PC-9 (cell line): ENCODE measurements at regions not wholly inside any gene's neighbourhood (a gene's known extent, or its start where the extent isn't known, plus 50 kb on each side); places are given as distances from the start of the nearest gene placed in this dataset.

Experiments used
- BruUV-seq: library from RNA; stranded (reverse); fragments of 400-500 nt; replicated peaks from 2 replicates; lab custom pipeline; 2021; lab: Mats Ljungman, UMichigan
- CTCF ChIA-PET: fragments of 300-600 bp; sonication (Branson Sonifier 250); formaldehyde crosslinking; loops from one replicate; lab custom pipeline; 2022; ENCODE audit warnings: antibody characterized with exemption; lab: Charles Lee
- POLR2A ChIA-PET: fragments of 300-600 bp; sonication (Branson Sonifier 250); formaldehyde crosslinking; loops from one replicate; lab custom pipeline; 2022; ENCODE audit warnings: antibody characterized with exemption; ENCODE audit not compliant: unreplicated experiment; lab: Charles Lee
- DNase-seq, 2 experiments: peaks; one replicate each; pipeline versions ENCODE4 v3.0.0 to v3.0.0-alpha.2; 2015 to 2022; ENCODE audit warnings: mixed read lengths in 1 of 2
- H2AFZ ChIP-seq: fragments of 200-600 bp; sonication (generic); 2 replicates; pipeline ENCODE4 v1.8.1; 2017; ENCODE audit warnings: antibody characterized with exemption
- H3F3A ChIP-seq: fragments of 200-600 bp; sonication (generic); 2 replicates; pipeline ENCODE4 v1.8.1; 2017; ENCODE audit warnings: antibody characterized with exemption, mild to moderate bottlenecking, low read depth; ENCODE audit not compliant: insufficient read depth
- H3K27ac ChIP-seq: fragments of 200-600 bp; sonication (generic); 2 replicates; pipeline ENCODE4 v1.6.1; 2016; ENCODE audit warnings: mixed run types
- H3K27me3 ChIP-seq: fragments of 200-600 bp; sonication (generic); 2 replicates; pipeline ENCODE4 v1.6.1; 2016; ENCODE audit warnings: low read depth, mixed run types; ENCODE audit not compliant: insufficient read depth
- H3K36me3 ChIP-seq: fragments of 200-600 bp; sonication (generic); 2 replicates; pipeline ENCODE4 v1.6.1; 2016; ENCODE audit warnings: low read depth, mixed run types
- H3K4me1 ChIP-seq: fragments of 200-600 bp; sonication (generic); replicated peaks from 2 replicates; pipeline ENCODE4 v1.6.1; 2016; ENCODE audit warnings: mixed run types; ENCODE audit not compliant: insufficient read depth
- H3K4me2 ChIP-seq: fragments of 200-600 bp; sonication (generic); 2 replicates; pipeline ENCODE4 v1.6.1; 2017; ENCODE audit warnings: mixed run types
- H3K4me3 ChIP-seq: fragments of 200-600 bp; sonication (generic); 2 replicates; pipeline ENCODE4 v1.6.1; 2016; ENCODE audit warnings: mixed run types
- H3K79me2 ChIP-seq: fragments of 200-600 bp; sonication (generic); 2 replicates; pipeline ENCODE4 v1.6.1; 2017; ENCODE audit warnings: low read depth, mixed run types
- H3K9me2 ChIP-seq: fragments of 200-600 bp; sonication (generic); 2 replicates; pipeline ENCODE4 v1.8.1; 2017; ENCODE audit warnings: mild to moderate bottlenecking; ENCODE audit not compliant: insufficient read depth
- H3K9me3 ChIP-seq: fragments of 200-600 bp; sonication (generic); 2 replicates; pipeline ENCODE4 v1.8.1; 2016; ENCODE audit warnings: low read depth; ENCODE audit not compliant: insufficient read depth
- H4K20me1 ChIP-seq: fragments of 200-600 bp; sonication (generic); 2 replicates; pipeline ENCODE4 v1.8.1; 2017; ENCODE audit not compliant: insufficient read depth
- CTCF ChIP-seq: fragments of 200-600 bp; sonication (generic); conservative IDR thresholded peaks from 2 replicates; pipeline ENCODE4 v1.6.1; 2017; ENCODE audit warnings: mixed run types, antibody characterized with exemption, mild to moderate bottlenecking, moderate library complexity
- EZH2 ChIP-seq: fragments of 200-600 bp; sonication (generic); IDR thresholded peaks from 2 replicates; pipeline ENCODE4 v1.8.0; 2017; ENCODE audit warnings: antibody characterized with exemption, low read depth
- intact Hi-C: fragments of 100-400 bp; cut with micrococcal nuclease; formaldehyde crosslinking; loops from one replicate; pipeline ENCODE4 v1.10.0; 2022; ENCODE audit not compliant: unreplicated experiment

GRCh38 chrX:104310657-104311254 is 56.0 kb upstream of the ESX1 start:
- Histone ChIP-seq H2AFZ (no peak overlapping the region), H3K27me3 (no peaks in the 10 kb centered on the region), H3K9me3 (no peaks in the 10 kb centered on the region), H3K9me2 (no peaks in the 10 kb centered on the region), H3K79me2 (no peaks in the 10 kb centered on the region), H4K20me1 (no peaks in the 10 kb centered on the region), H3K27ac (no peak overlapping the region), H3K4me3 (no peak overlapping the region), H3F3A (peaks cover 17% of the 10 kb centered on the region), H3K4me1 (peaks cover 31% of the 10 kb centered on the region), H3K4me2 (peak overlapping the region; percentile 57; the same call in 1 of the 2 replicates), H3K36me3 (no peaks in the 10 kb centered on the region)
- TF ChIP-seq EZH2 (no peak), CTCF (no peak)
- BruUV-seq: no TSS peak
- DNase-seq: no peak
- ChIA-PET POLR2A (no interaction called here), CTCF (interaction anchor here (0.6 kb wide), 1 partner anchor 547 kb away, joined by 6 read pairs; no protein-coding TSS in a partner anchor)
- intact Hi-C loops: loop anchor here (1.0 kb wide), 1 partner anchor 33 kb away; no protein-coding TSS in a partner anchor

- H3K4me3 ChIP-seq: no peak overlapping the region
- BruUV-seq: no TSS peak
- H3K79me2 ChIP-seq: no peaks in the 10 kb centered on the region
- no peaks in the 10 kb centered on the region for H3K9me3 ChIP-seq
- peak overlapping the region; percentile 57 for H3K4me2 ChIP-seq
- intact Hi-C loops: loop anchor here (1.0 kb wide), 1 partner anchor 33 kb away; no protein-coding TSS in a partner anchor
- H3K9me2 ChIP-seq: no peaks in the 10 kb centered on the region
- ChIA-PET POLR2A (no interaction called here), CTCF (interaction anchor here (1.1 kb wide), 1 partner anchor 116 kb away, joined by 3 read pairs; no protein-coding TSS in a partner anchor)
- H3K4me1 ChIP-seq: peaks cover 24% of the 10 kb centered on the region
- no peaks in the 10 kb centered on the region for H3K27me3 ChIP-seq
- no peak overlapping the region for H2AFZ ChIP-seq
- no peaks in the 10 kb centered on the region for H4K20me1 ChIP-seq
- no peak overlapping the region for H3K27ac ChIP-seq
- no peak for TF ChIP-seq EZH2
- TF ChIP-seq CTCF: peak; percentile 58
- H3F3A ChIP-seq: peaks cover 11% of the 10 kb centered on the region; the same call in 1 of the 2 replicates
- H3K36me3 ChIP-seq: no peaks in the 10 kb centered on the region
- peak in 1 of 2 experiments; percentile 41 for DNase-seq
Measured at GRCh38 chrX:104310090-104310489, 55.4 kb upstream of the ESX1 start.

GRCh38 chrX:104309169-104309568 is 54.4 kb upstream of the ESX1 start:
- BruUV-seq: no TSS peak
- ChIA-PET CTCF (interaction anchor here (0.6 to 1.1 kb wide), 2 partner anchors 15 to 117 kb away, joined by 3 to 8 read pairs; no protein-coding TSS in a partner anchor), POLR2A (no interaction called here)
- Histone ChIP-seq H3K9me2 (no peaks in the 10 kb centered on the region), H3K79me2 (no peaks in the 10 kb centered on the region), H3K4me3 (no peak overlapping the region), H3K4me2 (no peak overlapping the region), H3F3A (0 out of 2 replicates have a peak, but pooled peaks cover 3% of the 10 kb centered on the region), H3K36me3 (no peaks in the 10 kb centered on the region), H3K27me3 (no peaks in the 10 kb centered on the region), H3K4me1 (peaks cover 15% of the 10 kb centered on the region), H3K27ac (no peak overlapping the region), H4K20me1 (no peaks in the 10 kb centered on the region), H2AFZ (no peak overlapping the region), H3K9me3 (no peaks in the 10 kb centered on the region)
- DNase-seq: no peak
- TF ChIP-seq EZH2 (no peak), CTCF (no peak)
- intact Hi-C loops: no loop called here
